Neural progenitor cell (in vitro differentiated cells): ENCODE measurements at regions not wholly inside any gene's neighbourhood (a gene's known extent, or its start where the extent isn't known, plus 50 kb on each side); places are given as distances from the start of the nearest gene placed in this dataset.

Source experiments
- DNase-seq: peaks from one replicate; pipeline ENCODE4 v3.0.0-alpha.2; 2016; ENCODE audit warnings: low spot score
- H2AFZ ChIP-seq: fragments of 200-600 bp; sonication (generic); replicated peaks from 2 replicates; pipeline ENCODE4 v1.6.1; 2016; ENCODE audit warnings: antibody characterized with exemption
- H3F3A ChIP-seq: fragments of 200-600 bp; sonication (generic); 2 replicates; pipeline ENCODE4 v1.6.1; 2016; ENCODE audit warnings: antibody characterized with exemption, low read depth
- H3K27ac ChIP-seq: fragments of 200-600 bp; sonication (generic); 2 replicates; pipeline ENCODE4 v1.5.1; 2016; ENCODE audit warnings: mild to moderate bottlenecking
- H3K27me3 ChIP-seq: fragments of 200-600 bp; sonication (generic); 2 replicates; pipeline ENCODE4 v1.6.1; 2016; ENCODE audit warnings: mild to moderate bottlenecking, moderate library complexity
- H3K36me3 ChIP-seq: fragments of 200-600 bp; sonication (generic); 2 replicates; pipeline ENCODE4 v1.5.1; 2016
- H3K4me1 ChIP-seq: fragments of 200-600 bp; sonication (generic); 2 replicates; pipeline ENCODE4 v1.6.1; 2016; ENCODE audit warnings: mixed run types
- H3K4me2 ChIP-seq: fragments of 200-600 bp; sonication (generic); 2 replicates; pipeline ENCODE4 v1.6.1; 2016
- H3K4me3 ChIP-seq: fragments of 200-600 bp; sonication (generic); 2 replicates; pipeline ENCODE4 v1.5.1; 2016
- H3K79me2 ChIP-seq: fragments of 200-600 bp; sonication (generic); 2 replicates; pipeline ENCODE4 v1.6.1; 2016; ENCODE audit warnings: low read depth
- H3K9ac ChIP-seq: fragments of 200-600 bp; sonication (generic); 2 replicates; pipeline ENCODE4 v1.6.1; 2016
- H3K9me3 ChIP-seq: fragments of 200-600 bp; sonication (generic); 2 replicates; pipeline ENCODE4 v1.5.1; 2016; ENCODE audit warnings: low read depth
- H4K20me1 ChIP-seq: fragments of 200-600 bp; sonication (generic); 2 replicates; pipeline ENCODE4 v1.6.1; 2016; ENCODE audit warnings: low read depth
- H3K27ac Mint-ChIP-seq: 3 replicates; pipeline ENCODE4 v1.8.0; 2021; ENCODE audit warnings: mixed read lengths
- H3K27me3 Mint-ChIP-seq: 2 replicates; pipeline ENCODE4 v1.8.0; 2022; ENCODE audit warnings: low read depth, mild to moderate bottlenecking, inconsistent platforms, moderate library complexity, mixed read lengths; ENCODE audit not compliant: insufficient read depth
- H3K36me3 Mint-ChIP-seq: 3 replicates; pipeline ENCODE4 v1.8.0; 2021; ENCODE audit warnings: mixed read lengths
- H3K4me1 Mint-ChIP-seq: 3 replicates; pipeline ENCODE4 v1.8.0; 2021; ENCODE audit warnings: mixed read lengths
- H3K4me3 Mint-ChIP-seq: 3 replicates; pipeline ENCODE4 v1.8.0; 2021; ENCODE audit warnings: mild to moderate bottlenecking, moderate library complexity, mixed read lengths
- H3K9me3 Mint-ChIP-seq: 3 replicates; pipeline ENCODE4 v1.8.0; 2020; ENCODE audit warnings: mixed read lengths
- EZH2 ChIP-seq: fragments of 200-600 bp; sonication (generic); IDR thresholded peaks from 2 replicates; pipeline ENCODE4 v1.6.1; 2017; ENCODE audit warnings: antibody characterized with exemption, mild to moderate bottlenecking, moderate library complexity
- EZH2phosphoT487 ChIP-seq: fragments of 200-600 bp; sonication (generic); IDR thresholded peaks from 2 replicates; pipeline ENCODE4 v1.6.1; 2017; ENCODE audit warnings: antibody characterized with exemption
- TF ChIP-seq, protein P1 (sequence below): fragments of 200-600 bp; sonication (generic); IDR thresholded peaks from 2 replicates; pipeline ENCODE4 v1.5.1; 2017; ENCODE audit warnings: antibody characterized with exemption, mild to moderate bottlenecking

DNA sequence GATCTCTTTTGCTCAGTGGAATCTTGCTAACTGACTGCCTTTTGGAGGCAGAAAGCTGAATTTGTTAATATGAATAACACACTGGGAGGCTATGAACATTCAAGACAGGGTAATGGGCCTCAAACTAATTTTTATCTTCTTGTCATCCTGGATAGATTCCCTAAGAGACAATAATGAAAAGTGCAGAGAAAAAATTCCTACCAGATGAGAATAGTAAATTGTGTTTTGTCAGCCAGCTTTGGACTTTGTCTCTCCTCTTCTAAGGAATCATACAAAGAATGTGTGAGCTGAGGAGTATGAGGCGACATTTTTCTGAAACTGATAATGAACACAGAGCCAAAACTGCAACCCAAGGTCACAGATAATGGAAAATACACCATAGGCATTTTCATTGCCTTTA, 649.3 kb downstream of the IQCM start:
- Mint-ChIP-seq H3K27me3 (no peaks in the 10 kb centered on the region), H3K27ac (no peak overlapping the region), H3K36me3 (no peaks in the 10 kb centered on the region), H3K4me1 (peaks cover 15% of the 10 kb centered on the region), H3K9me3 (no peaks in the 10 kb centered on the region), H3K4me3 (no peak overlapping the region)
- no peak overlapping the region for H2AFZ ChIP-seq
- H4K20me1 ChIP-seq: no peaks in the 10 kb centered on the region
- no peaks in the 10 kb centered on the region for H3K9me3 ChIP-seq
- no peak for TF ChIP-seq EZH2phosphoT487
- no peak for DNase-seq
- no peak overlapping the region for H3K27ac ChIP-seq
- no peaks in the 10 kb centered on the region for H3K36me3 ChIP-seq
- no peak overlapping the region for H3K9ac ChIP-seq
- H3F3A ChIP-seq: peaks cover 8% of the 10 kb centered on the region
- H3K4me1 ChIP-seq: peaks cover 32% of the 10 kb centered on the region
- no peaks in the 10 kb centered on the region for H3K27me3 ChIP-seq
- no peak overlapping the region for H3K4me3 ChIP-seq
- H3K4me2 ChIP-seq: no peak overlapping the region
- no peaks in the 10 kb centered on the region for H3K79me2 ChIP-seq

DNA sequence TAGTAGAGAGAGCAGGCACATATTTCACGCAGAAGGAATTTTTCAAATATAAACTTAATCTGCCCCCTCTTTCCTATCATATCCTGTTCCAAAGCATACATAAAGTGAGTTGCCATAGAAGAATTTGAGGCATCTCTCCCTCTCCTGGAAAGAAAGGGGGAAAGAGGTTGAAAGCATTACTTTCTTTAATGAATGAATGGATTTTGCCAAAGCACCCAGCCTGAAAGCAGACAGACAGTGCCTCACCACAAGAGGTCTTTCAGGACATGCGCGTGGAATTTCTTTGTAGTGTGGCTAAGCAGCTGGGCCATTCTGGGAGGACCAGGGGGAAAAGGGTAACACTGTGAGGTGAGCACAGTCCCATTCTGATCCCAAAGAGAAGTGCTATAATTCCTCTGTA, 651.4 kb downstream of the IQCM start:
- Mint-ChIP-seq H3K4me3 (no peak overlapping the region), H3K36me3 (no peaks in the 10 kb centered on the region), H3K4me1 (peaks cover 15% of the 10 kb centered on the region), H3K27ac (peak overlapping the region; percentile 25), H3K9me3 (no peaks in the 10 kb centered on the region), H3K27me3 (no peaks in the 10 kb centered on the region)
- peak overlapping the region; percentile 58 for H3K27ac ChIP-seq
- H4K20me1 ChIP-seq: no peaks in the 10 kb centered on the region
- no peak overlapping the region for H3K9ac ChIP-seq
- H3K4me3 ChIP-seq: no peak overlapping the region
- H3K9me3 ChIP-seq: no peaks in the 10 kb centered on the region
- no peaks in the 10 kb centered on the region for H3K27me3 ChIP-seq
- TF ChIP-seq, protein P1, sequence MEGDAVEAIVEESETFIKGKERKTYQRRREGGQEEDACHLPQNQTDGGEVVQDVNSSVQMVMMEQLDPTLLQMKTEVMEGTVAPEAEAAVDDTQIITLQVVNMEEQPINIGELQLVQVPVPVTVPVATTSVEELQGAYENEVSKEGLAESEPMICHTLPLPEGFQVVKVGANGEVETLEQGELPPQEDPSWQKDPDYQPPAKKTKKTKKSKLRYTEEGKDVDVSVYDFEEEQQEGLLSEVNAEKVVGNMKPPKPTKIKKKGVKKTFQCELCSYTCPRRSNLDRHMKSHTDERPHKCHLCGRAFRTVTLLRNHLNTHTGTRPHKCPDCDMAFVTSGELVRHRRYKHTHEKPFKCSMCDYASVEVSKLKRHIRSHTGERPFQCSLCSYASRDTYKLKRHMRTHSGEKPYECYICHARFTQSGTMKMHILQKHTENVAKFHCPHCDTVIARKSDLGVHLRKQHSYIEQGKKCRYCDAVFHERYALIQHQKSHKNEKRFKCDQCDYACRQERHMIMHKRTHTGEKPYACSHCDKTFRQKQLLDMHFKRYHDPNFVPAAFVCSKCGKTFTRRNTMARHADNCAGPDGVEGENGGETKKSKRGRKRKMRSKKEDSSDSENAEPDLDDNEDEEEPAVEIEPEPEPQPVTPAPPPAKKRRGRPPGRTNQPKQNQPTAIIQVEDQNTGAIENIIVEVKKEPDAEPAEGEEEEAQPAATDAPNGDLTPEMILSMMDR: no peak
- TF ChIP-seq EZH2phosphoT487: no peak
- no peak for TF ChIP-seq EZH2
- peak; percentile 91 for DNase-seq
- no peak overlapping the region for H2AFZ ChIP-seq
- no peaks in the 10 kb centered on the region for H3K79me2 ChIP-seq
- peaks cover 32% of the 10 kb centered on the region for H3K4me1 ChIP-seq
- H3K4me2 ChIP-seq: peak overlapping the region; percentile 59
- no peaks in the 10 kb centered on the region for H3K36me3 ChIP-seq
- H3F3A ChIP-seq: peaks cover 8% of the 10 kb centered on the region

DNA sequence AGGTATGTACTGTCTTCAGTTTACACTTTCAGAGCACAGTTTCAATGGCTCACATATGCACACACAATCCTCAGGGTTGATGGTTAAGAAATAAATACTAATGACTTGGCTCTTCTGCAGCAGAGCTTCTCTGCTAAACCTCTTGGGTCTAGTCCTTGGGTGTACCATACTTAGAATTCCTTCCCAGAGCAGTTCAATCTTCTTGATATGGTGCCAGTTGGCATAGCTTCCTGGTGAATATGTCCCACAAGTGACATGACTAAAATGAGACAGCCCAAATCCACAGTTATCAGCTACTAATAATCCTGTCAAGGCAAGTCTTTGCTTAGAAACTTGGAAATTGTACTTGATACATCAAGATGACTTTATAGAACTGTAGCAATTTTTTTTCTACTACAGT, 654.4 kb downstream of the IQCM start:
- Mint-ChIP-seq H3K4me1 (peaks cover 13% of the 10 kb centered on the region), H3K27me3 (no peaks in the 10 kb centered on the region), H3K27ac (no peak overlapping the region), H3K36me3 (no peaks in the 10 kb centered on the region), H3K9me3 (no peaks in the 10 kb centered on the region), H3K4me3 (no peak overlapping the region)
- no peak for DNase-seq
- Histone ChIP-seq H3K9ac (no peak overlapping the region), H3K27me3 (no peaks in the 10 kb centered on the region), H3K9me3 (no peaks in the 10 kb centered on the region), H3F3A (peaks cover 8% of the 10 kb centered on the region), H3K27ac (no peak overlapping the region), H2AFZ (no peak overlapping the region), H3K79me2 (no peaks in the 10 kb centered on the region), H3K4me2 (no peak overlapping the region), H3K36me3 (no peaks in the 10 kb centered on the region), H3K4me1 (peaks cover 24% of the 10 kb centered on the region), H3K4me3 (no peak overlapping the region), H4K20me1 (no peaks in the 10 kb centered on the region)
- TF ChIP-seq, protein P1: no peak
- TF ChIP-seq EZH2 (no peak), EZH2phosphoT487 (no peak)

DNA sequence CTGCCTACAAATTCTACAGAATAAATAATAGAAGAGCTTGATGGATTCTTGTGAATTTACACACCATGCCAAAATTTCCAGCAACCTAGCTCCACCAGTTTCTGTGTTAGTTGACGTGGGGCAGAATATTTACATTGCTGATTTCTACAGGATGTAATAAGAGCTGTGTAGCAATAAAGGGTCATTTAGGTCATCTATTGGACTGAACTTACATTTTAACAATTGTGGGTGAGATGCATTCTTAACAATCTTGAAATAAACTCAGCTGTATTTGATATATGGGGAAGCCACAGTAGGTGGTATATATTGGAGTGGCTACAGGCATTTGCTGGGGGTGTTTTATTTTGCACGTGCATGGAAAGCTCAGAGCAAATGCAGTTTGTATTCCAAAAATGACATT, 655.3 kb downstream of the IQCM start:
- no peak overlapping the region for H2AFZ ChIP-seq
- no peaks in the 10 kb centered on the region for H3K27me3 Mint-ChIP-seq
- H3K4me1 ChIP-seq: peaks cover 20% of the 10 kb centered on the region
- DNase-seq: no peak
- H3K9me3 ChIP-seq: no peaks in the 10 kb centered on the region
- H3K27ac Mint-ChIP-seq: no peak overlapping the region
- TF ChIP-seq EZH2phosphoT487: no peak
- TF ChIP-seq EZH2: no peak
- TF ChIP-seq, protein P1: no peak
- no peaks in the 10 kb centered on the region for H3K36me3 Mint-ChIP-seq
- H3K36me3 ChIP-seq: no peaks in the 10 kb centered on the region
- H4K20me1 ChIP-seq: no peaks in the 10 kb centered on the region
- no peaks in the 10 kb centered on the region for H3K9me3 Mint-ChIP-seq
- no peak overlapping the region for H3K4me2 ChIP-seq
- no peak overlapping the region for H3K9ac ChIP-seq
- H3K27ac ChIP-seq: no peak overlapping the region
- H3K79me2 ChIP-seq: no peaks in the 10 kb centered on the region
- peaks cover 13% of the 10 kb centered on the region for H3K4me1 Mint-ChIP-seq
- no peak overlapping the region for H3K4me3 Mint-ChIP-seq
- H3K4me3 ChIP-seq: no peak overlapping the region
- no peaks in the 10 kb centered on the region for H3K27me3 ChIP-seq
- H3F3A ChIP-seq: peaks cover 8% of the 10 kb centered on the region
